HepG2 (cell line): ENCODE measurements at regions not wholly inside any gene's neighbourhood (a gene's known extent, or its start where the extent isn't known, plus 50 kb on each side); places are given as distances from the start of the nearest gene placed in this dataset.

ENCODE experiments used
- ATAC-seq: fragments of 200-7000 bp; cut with Tn5 transposase; 3 replicates; pipeline ENCODE4 v1.9.1; 2020; ENCODE audit warnings: mild to moderate bottlenecking, moderate library complexity
- BruUV-seq: library from RNA; stranded (reverse); fragments of 400-500 nt; replicated peaks from 2 replicates; lab custom pipeline; 2021; lab: Mats Ljungman, UMichigan
- CTCF ChIA-PET: fragments of 300-600 bp; formaldehyde crosslinking; extraction: SDS; loops from one replicate; lab custom pipeline; 2021; ENCODE audit warnings: low total read pairs, inconsistent platforms, low intra/inter-chr PET ratio; lab: Yijun Ruan, JAX
- POLR2A ChIA-PET: fragments of 350-600 bp; sonication (Branson Sonifier 250); formaldehyde crosslinking; loops from one replicate; lab custom pipeline; 2020; ENCODE audit warnings: antibody characterized with exemption, inconsistent platforms; lab: Yijun Ruan, JAX
- DNase-seq: peaks from one replicate; pipeline ENCODE4 v3.0.0-alpha.2; 2015; ENCODE audit warnings: low spot score
- FAIRE-seq: peaks from 3 replicates; lab custom pipeline; 2011; peaks lifted over from hg19 to GRCh38; lab: Jason Lieb, UNC
- H2AFZ ChIP-seq: one replicate; pipeline ENCODE4 v1.6.1; 2011; ENCODE audit warnings: low read length, inconsistent platforms
- H3K27ac ChIP-seq: fragments of 300-600 bp; 3 replicates; pipeline ENCODE4 v1.8.0; 2011; ENCODE audit warnings: mixed run types, mild to moderate bottlenecking, mixed read lengths, low read length, inconsistent platforms; ENCODE audit not compliant: insufficient read depth; ENCODE audit errors: extremely low read length
- H3K27me3 ChIP-seq, 2 experiments: fragments of 200-600 bp in 1 of 2; 2 replicates in 1 of 2; 3 replicates in 1 of 2; pipeline versions ENCODE4 v1.6.0 to v1.8.0; 2011; ENCODE audit warnings: low read length in 2 of 2, mild to moderate bottlenecking in 2 of 2, moderate library complexity in 2 of 2, inconsistent platforms in 1 of 2; ENCODE audit not compliant: insufficient read depth in 2 of 2, control insufficient read depth in 1 of 2
- H3K36me3 ChIP-seq, 2 experiments: fragments of 200-600 bp in 1 of 2; replicated peaks in 1 of 2; 2 replicates in 1 of 2; 3 replicates in 1 of 2; pipeline versions ENCODE4 v1.5.1 to v1.8.0; 2011; ENCODE audit warnings: low read length in 2 of 2, inconsistent platforms in 1 of 2; ENCODE audit not compliant: insufficient read depth in 2 of 2, control insufficient read depth in 1 of 2
- H3K4me1 ChIP-seq: 2 replicates; pipeline ENCODE4 v1.5.1; 2012; ENCODE audit warnings: low read length, inconsistent platforms; ENCODE audit not compliant: insufficient read depth
- H3K4me2 ChIP-seq: 2 replicates; pipeline ENCODE4 v1.6.0; 2011; ENCODE audit warnings: low read depth, low read length, inconsistent platforms
- H3K4me3 ChIP-seq, 3 experiments: fragments of 200-600 bp in 1 of 3; sonication (generic), shearing (Covaris generic) in 1 of 3; replicated peaks in 1 of 3; 2 replicates each; pipeline ENCODE4 v1.5.1; 2011 to 2016; ENCODE audit warnings: low read length in 3 of 3, inconsistent platforms in 2 of 3, low read depth in 2 of 3, mild to moderate bottlenecking in 2 of 3, control low read depth in 1 of 3, mixed read lengths in 1 of 3; ENCODE audit not compliant: insufficient read depth in 1 of 3
- H3K79me2 ChIP-seq: one replicate; pipeline ENCODE4 v1.6.1; 2011; ENCODE audit warnings: low read length, inconsistent platforms; ENCODE audit not compliant: insufficient read depth
- H3K9ac ChIP-seq: 2 replicates; pipeline ENCODE4 v1.6.0; 2011; ENCODE audit warnings: mild to moderate bottlenecking, low read depth, low read length, inconsistent platforms; ENCODE audit not compliant: insufficient read depth
- H3K9me3 ChIP-seq: 2 replicates; pipeline ENCODE4 v1.5.1; 2012; ENCODE audit warnings: mild to moderate bottlenecking, low read length
- H4K20me1 ChIP-seq: 2 replicates; pipeline ENCODE4 v1.6.0; 2011; ENCODE audit warnings: inconsistent platforms, mild to moderate bottlenecking, low read length, moderate library complexity; ENCODE audit not compliant: insufficient read depth
- HMG20B ChIP-seq: conservative IDR thresholded peaks from 2 replicates; pipeline ENCODE4 v1.6.1; 2016; ENCODE audit warnings: missing genetic modification reagents, missing compliant biosample characterization
- MIXL1 ChIP-seq: IDR thresholded peaks from 2 replicates; pipeline ENCODE4 v1.6.1; 2016
- RAD21 ChIP-seq: fragments of 450-650 bp; formaldehyde crosslinking; IDR thresholded peaks from 2 replicates; pipeline ENCODE4 v1.5.0; 2020; ENCODE audit warnings: mild to moderate bottlenecking
- SCMH1 ChIP-seq: sonication (generic); formaldehyde crosslinking; IDR thresholded peaks from 2 replicates; pipeline ENCODE4 v1.9.0; 2021; ENCODE audit warnings: missing genetic modification reagents, mild to moderate bottlenecking, borderline replicate concordance
- SMC3 ChIP-seq: IDR thresholded peaks from 2 replicates; pipeline ENCODE4 v1.6.1; 2011; ENCODE audit warnings: low read length, improper control_type of control experiment
- STAG1 ChIP-seq: sonication (generic); formaldehyde crosslinking; IDR thresholded peaks from 2 replicates; pipeline ENCODE4 v1.4.0; 2020; ENCODE audit warnings: missing genetic modification reagents
- ZNF225 ChIP-seq: sonication (generic); formaldehyde crosslinking; IDR thresholded peaks from 2 replicates; pipeline ENCODE4 v1.4.0; 2020; ENCODE audit warnings: mild to moderate bottlenecking, missing genetic modification reagents
- ZNF33B ChIP-seq: sonication (generic); formaldehyde crosslinking; IDR thresholded peaks from 2 replicates; pipeline ENCODE4 v1.5.1; 2020; ENCODE audit warnings: mild to moderate bottlenecking, missing genetic modification reagents
- WGBS: methylation state at CpG from one replicate; pipeline ENCODE4 v1.1.6; 2017; ENCODE audit warnings: low lambda C conversion rate; 5-methylcytosine and 5-hydroxymethylcytosine counted together
- in situ Hi-C: cut with HindIII; loops from 2 replicates; pipeline ENCODE4 v1.10.0; 2017; ENCODE audit warnings: low pct_unique_long_range_greater_than_20kb; ENCODE audit not compliant: extremely low pct_ligation_motif_present
- intact Hi-C: fragments of 100-400 bp; cut with micrococcal nuclease; formaldehyde crosslinking; loops from one replicate; pipeline ENCODE4 v1.10.0; 2022; ENCODE audit not compliant: unreplicated experiment
- TF ChIP-seq, protein P1 (sequence below): sonication (generic); formaldehyde crosslinking; IDR thresholded peaks from 2 replicates; pipeline ENCODE4 v1.5.0; 2020; ENCODE audit warnings: mild to moderate bottlenecking, missing genetic modification reagents, moderate library complexity
- TF ChIP-seq, protein P2 (sequence below): sonication (generic); formaldehyde crosslinking; IDR thresholded peaks from 2 replicates; pipeline ENCODE4 v1.5.0; 2020; ENCODE audit warnings: mild to moderate bottlenecking, missing genetic modification reagents, borderline replicate concordance

DNA sequence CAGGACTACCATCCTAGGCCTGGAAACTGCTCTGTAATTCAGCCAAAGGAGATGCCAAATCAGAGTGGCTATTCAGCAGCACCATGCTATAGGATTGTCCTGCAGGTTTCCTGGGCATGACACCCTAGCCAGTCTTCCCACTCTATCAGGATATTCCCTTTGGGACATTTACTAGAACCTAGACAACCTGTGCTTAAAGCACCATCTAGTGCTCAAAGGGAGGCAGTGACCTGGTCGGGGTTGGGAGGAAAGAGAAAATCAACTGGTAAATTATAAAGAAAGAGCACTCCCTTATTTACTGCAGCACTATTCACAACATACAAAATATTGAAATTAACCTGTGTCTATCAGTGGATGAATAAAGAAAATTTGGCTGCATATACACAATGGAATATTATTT lies 67.2 kb upstream of the SMLR1 start:
- ATAC-seq: peak; percentile 99
- H3K4me3 ChIP-seq: no peak overlapping the region
- peaks cover 0 to 14% of the 10 kb centered on the region in 2 experiments; a peak in 2 of 5 replicates for H3K27me3 ChIP-seq
- H3K9me3 ChIP-seq: no peaks in the 10 kb centered on the region
- H3K36me3 ChIP-seq: no peaks in the 10 kb centered on the region
- no peak overlapping the region for H2AFZ ChIP-seq
- DNase-seq: peak; percentile 64
- FAIRE-seq: peak; percentile 94
- peak; percentile 83 for TF ChIP-seq SMC3
- TF ChIP-seq, protein P1, sequence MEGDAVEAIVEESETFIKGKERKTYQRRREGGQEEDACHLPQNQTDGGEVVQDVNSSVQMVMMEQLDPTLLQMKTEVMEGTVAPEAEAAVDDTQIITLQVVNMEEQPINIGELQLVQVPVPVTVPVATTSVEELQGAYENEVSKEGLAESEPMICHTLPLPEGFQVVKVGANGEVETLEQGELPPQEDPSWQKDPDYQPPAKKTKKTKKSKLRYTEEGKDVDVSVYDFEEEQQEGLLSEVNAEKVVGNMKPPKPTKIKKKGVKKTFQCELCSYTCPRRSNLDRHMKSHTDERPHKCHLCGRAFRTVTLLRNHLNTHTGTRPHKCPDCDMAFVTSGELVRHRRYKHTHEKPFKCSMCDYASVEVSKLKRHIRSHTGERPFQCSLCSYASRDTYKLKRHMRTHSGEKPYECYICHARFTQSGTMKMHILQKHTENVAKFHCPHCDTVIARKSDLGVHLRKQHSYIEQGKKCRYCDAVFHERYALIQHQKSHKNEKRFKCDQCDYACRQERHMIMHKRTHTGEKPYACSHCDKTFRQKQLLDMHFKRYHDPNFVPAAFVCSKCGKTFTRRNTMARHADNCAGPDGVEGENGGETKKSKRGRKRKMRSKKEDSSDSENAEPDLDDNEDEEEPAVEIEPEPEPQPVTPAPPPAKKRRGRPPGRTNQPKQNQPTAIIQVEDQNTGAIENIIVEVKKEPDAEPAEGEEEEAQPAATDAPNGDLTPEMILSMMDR (CRISPR knock-in tag): peak; percentile 77
- TF ChIP-seq RAD21 (CRISPR knock-in tag): peak; percentile 79
- TF ChIP-seq HMG20B (CRISPR knock-in tag): no peak
- peak; percentile 94; the same call in 1 of the 2 replicates for TF ChIP-seq ZNF225 (CRISPR knock-in tag)
- no peak for TF ChIP-seq SCMH1
- peak; percentile 95 for TF ChIP-seq STAG1 (CRISPR knock-in tag)
- TF ChIP-seq MIXL1 (CRISPR knock-in tag): 0 out of 2 replicates have a peak, but pooled peaks have one; percentile 18
- H3K4me2 ChIP-seq: no peak overlapping the region
- H4K20me1 ChIP-seq: no peaks in the 10 kb centered on the region
- in situ Hi-C loops: no loop called here
- intact Hi-C loops: loop anchor here (1.0 to 10.0 kb wide), 6 partner anchors 83 to 723 kb away; no protein-coding TSS in a partner anchor
- no peaks in the 10 kb centered on the region for H3K4me1 ChIP-seq
- ChIA-PET CTCF (interaction anchor here (0.8 to 1.5 kb wide), 4 partner anchors 68 to 723 kb away, joined by 3 to 9 read pairs (median 6); partner anchors contain the start of gene TMEM200A), POLR2A (no interaction called here)
- H3K79me2 ChIP-seq: no peaks in the 10 kb centered on the region
- no peak overlapping the region for H3K27ac ChIP-seq
- BruUV-seq: no TSS peak
- 0% methylated on average over 1 of the region's 1 CpG for WGBS
- no peak overlapping the region for H3K9ac ChIP-seq

DNA sequence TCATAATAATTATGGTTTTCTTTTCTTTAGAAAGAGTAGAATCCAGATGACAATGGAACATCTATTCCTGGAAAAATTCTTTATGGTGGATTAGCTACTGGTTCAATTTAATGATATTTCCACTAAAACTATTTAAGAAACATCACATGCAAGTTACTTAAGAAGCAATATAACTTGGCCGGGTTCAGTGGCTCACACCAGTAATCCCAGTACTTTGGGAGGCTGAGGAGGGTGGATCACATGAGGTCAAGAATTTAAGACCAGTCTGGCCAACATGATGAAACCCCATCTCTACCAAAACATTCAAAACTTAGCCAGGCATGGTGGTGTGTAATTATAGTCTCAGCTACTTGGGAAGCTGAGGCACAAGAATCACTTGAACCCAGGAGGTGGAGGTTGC lies 65.9 kb upstream of the SMLR1 start:
- ATAC-seq (no peak), FAIRE-seq (no peak), DNase-seq (no peak)
- no peak overlapping the region for H3K9ac ChIP-seq
- H3K9me3 ChIP-seq: no peaks in the 10 kb centered on the region
- H4K20me1 ChIP-seq: no peaks in the 10 kb centered on the region
- H3K79me2 ChIP-seq: no peaks in the 10 kb centered on the region
- BruUV-seq: no TSS peak
- in situ Hi-C loops: no loop called here
- POLR2A ChIA-PET: no interaction called here
- CTCF ChIA-PET: no interaction called here
- WGBS: 67% methylated on average over 1 of the region's 1 CpG
- peaks cover 0 to 14% of the 10 kb centered on the region in 2 experiments; a peak in 2 of 5 replicates for H3K27me3 ChIP-seq
- H3K36me3 ChIP-seq: no peaks in the 10 kb centered on the region
- H3K4me1 ChIP-seq: no peaks in the 10 kb centered on the region
- H2AFZ ChIP-seq: no peak overlapping the region
- intact Hi-C loops: loop anchor here (10.0 kb wide), 1 partner anchor 466 kb away; no protein-coding TSS in a partner anchor
- H3K4me3 ChIP-seq: no peak overlapping the region
- H3K4me2 ChIP-seq: no peak overlapping the region
- H3K27ac ChIP-seq: no peak overlapping the region
- no peak for TF ChIP-seq ZNF33B (CRISPR knock-in tag)
- TF ChIP-seq, protein P2, sequence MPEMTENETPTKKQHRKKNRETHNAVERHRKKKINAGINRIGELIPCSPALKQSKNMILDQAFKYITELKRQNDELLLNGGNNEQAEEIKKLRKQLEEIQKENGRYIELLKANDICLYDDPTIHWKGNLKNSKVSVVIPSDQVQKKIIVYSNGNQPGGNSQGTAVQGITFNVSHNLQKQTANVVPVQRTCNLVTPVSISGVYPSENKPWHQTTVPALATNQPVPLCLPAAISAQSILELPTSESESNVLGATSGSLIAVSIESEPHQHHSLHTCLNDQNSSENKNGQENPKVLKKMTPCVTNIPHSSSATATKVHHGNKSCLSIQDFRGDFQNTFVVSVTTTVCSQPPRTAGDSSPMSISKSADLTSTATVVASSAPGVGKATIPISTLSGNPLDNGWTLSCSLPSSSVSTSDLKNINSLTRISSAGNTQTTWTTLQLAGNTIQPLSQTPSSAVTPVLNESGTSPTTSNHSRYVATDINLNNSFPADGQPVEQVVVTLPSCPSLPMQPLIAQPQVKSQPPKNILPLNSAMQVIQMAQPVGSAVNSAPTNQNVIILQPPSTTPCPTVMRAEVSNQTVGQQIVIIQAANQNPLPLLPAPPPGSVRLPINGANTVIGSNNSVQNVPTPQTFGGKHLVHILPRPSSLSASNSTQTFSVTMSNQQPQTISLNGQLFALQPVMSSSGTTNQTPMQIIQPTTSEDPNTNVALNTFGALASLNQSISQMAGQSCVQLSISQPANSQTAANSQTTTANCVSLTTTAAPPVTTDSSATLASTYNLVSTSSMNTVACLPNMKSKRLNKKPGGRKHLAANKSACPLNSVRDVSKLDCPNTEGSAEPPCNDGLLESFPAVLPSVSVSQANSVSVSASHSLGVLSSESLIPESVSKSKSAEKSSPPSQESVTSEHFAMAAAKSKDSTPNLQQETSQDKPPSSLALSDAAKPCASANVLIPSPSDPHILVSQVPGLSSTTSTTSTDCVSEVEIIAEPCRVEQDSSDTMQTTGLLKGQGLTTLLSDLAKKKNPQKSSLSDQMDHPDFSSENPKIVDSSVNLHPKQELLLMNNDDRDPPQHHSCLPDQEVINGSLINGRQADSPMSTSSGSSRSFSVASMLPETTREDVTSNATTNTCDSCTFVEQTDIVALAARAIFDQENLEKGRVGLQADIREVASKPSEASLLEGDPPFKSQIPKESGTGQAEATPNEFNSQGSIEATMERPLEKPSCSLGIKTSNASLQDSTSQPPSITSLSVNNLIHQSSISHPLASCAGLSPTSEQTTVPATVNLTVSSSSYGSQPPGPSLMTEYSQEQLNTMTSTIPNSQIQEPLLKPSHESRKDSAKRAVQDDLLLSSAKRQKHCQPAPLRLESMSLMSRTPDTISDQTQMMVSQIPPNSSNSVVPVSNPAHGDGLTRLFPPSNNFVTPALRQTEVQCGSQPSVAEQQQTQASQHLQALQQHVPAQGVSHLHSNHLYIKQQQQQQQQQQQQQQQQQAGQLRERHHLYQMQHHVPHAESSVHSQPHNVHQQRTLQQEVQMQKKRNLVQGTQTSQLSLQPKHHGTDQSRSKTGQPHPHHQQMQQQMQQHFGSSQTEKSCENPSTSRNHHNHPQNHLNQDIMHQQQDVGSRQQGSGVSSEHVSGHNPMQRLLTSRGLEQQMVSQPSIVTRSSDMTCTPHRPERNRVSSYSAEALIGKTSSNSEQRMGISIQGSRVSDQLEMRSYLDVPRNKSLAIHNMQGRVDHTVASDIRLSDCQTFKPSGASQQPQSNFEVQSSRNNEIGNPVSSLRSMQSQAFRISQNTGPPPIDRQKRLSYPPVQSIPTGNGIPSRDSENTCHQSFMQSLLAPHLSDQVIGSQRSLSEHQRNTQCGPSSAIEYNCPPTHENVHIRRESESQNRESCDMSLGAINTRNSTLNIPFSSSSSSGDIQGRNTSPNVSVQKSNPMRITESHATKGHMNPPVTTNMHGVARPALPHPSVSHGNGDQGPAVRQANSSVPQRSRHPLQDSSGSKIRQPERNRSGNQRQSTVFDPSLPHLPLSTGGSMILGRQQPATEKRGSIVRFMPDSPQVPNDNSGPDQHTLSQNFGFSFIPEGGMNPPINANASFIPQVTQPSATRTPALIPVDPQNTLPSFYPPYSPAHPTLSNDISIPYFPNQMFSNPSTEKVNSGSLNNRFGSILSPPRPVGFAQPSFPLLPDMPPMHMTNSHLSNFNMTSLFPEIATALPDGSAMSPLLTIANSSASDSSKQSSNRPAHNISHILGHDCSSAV: no peak
